A549 (cell line): ENCODE measurements at regions not wholly inside any gene's neighbourhood (a gene's known extent, or its start where the extent isn't known, plus 50 kb on each side); places are given as distances from the start of the nearest gene placed in this dataset.

ENCODE experiments used
- ATAC-seq, 2 experiments: fragments of 200-7000 bp in 1 of 2; fragments of >200 bp in 1 of 2; cut with Nextera tagmentation in 1 of 2; cut with Tn5 transposase in 1 of 2; 3 replicates each; pipeline versions ENCODE4 v1.8.0 to v1.9.1; 2018 to 2020; ENCODE audit warnings: mild to moderate bottlenecking in 1 of 2, moderate library complexity in 1 of 2
- CTCF ChIA-PET: fragments of 300-600 bp; sonication (Branson Sonifier 250); formaldehyde crosslinking; extraction: SDS; loops from one replicate; lab custom pipeline; 2021; ENCODE audit warnings: antibody characterized with exemption, inconsistent platforms; lab: Yijun Ruan, JAX
- POLR2A ChIA-PET: fragments of 350-600 bp; formaldehyde crosslinking; extraction: SDS; loops from one replicate; lab custom pipeline; 2021; ENCODE audit warnings: antibody characterized with exemption, inconsistent platforms; lab: Yijun Ruan, JAX
- DNase-seq, 2 experiments: peaks; one replicate each; pipeline versions ENCODE4 v3.0.0 to v3.0.0-alpha.2; 2011 to 2016; ENCODE audit warnings: low read depth in 1 of 2, low spot score in 1 of 2
- FAIRE-seq: peaks from 2 replicates; lab custom pipeline; 2011; peaks lifted over from hg19 to GRCh38; lab: Jason Lieb, UNC
- H3K27ac ChIP-seq, 2 experiments: fragments of >200 bp; sonication (Bioruptor Twin); formaldehyde crosslinking; 3 replicates each; pipeline ENCODE4 v1.5.1; 2016 to 2017
- H3K4me1 ChIP-seq: fragments of >200 bp; sonication (Bioruptor Twin); formaldehyde crosslinking; 3 replicates; pipeline ENCODE4 v1.6.1; 2016
- H3K4me2 ChIP-seq: fragments of >200 bp; sonication (Bioruptor Twin); formaldehyde crosslinking; 3 replicates; pipeline ENCODE4 v1.6.1; 2016
- H3K4me3 ChIP-seq: fragments of >200 bp; sonication (Bioruptor Twin); formaldehyde crosslinking; 3 replicates; pipeline ENCODE4 v1.5.1; 2016
- H3K9me3 ChIP-seq: fragments of >200 bp; sonication (Bioruptor Twin); formaldehyde crosslinking; 3 replicates; pipeline ENCODE4 v1.6.1; 2016
- BHLHE40 ChIP-seq: IDR thresholded peaks from 2 replicates; pipeline ENCODE4 v1.6.1; 2012; ENCODE audit warnings: low read depth, low read length, inconsistent platforms
- CBX8 ChIP-seq: fragments of 200-600 bp; sonication (generic); IDR thresholded peaks from 2 replicates; pipeline ENCODE4 v1.6.1; 2016
- CHD4 ChIP-seq: fragments of 200-600 bp; sonication (generic); IDR thresholded peaks from 2 replicates; pipeline ENCODE4 v1.6.1; 2016; ENCODE audit warnings: antibody characterized with exemption, mild to moderate bottlenecking, borderline replicate concordance
- EHMT2 ChIP-seq: fragments of 200-600 bp; sonication (generic); IDR thresholded peaks from 2 replicates; pipeline ENCODE4 v1.6.1; 2016; ENCODE audit warnings: antibody characterized with exemption, low read depth, mild to moderate bottlenecking, moderate library complexity
- FOSB ChIP-seq: fragments of 250-450 bp; sonication (Bioruptor Pico); IDR thresholded peaks from 2 replicates; pipeline ENCODE4 v1.5.0; 2020; ENCODE audit warnings: mild to moderate bottlenecking, moderate library complexity
- GATA3 ChIP-seq: IDR thresholded peaks from 2 replicates; pipeline ENCODE4 v1.6.1; 2012; ENCODE audit warnings: borderline replicate concordance
- HES2 ChIP-seq: fragments of >200 bp; sonication (Bioruptor Twin); formaldehyde crosslinking; IDR thresholded peaks from 2 replicates; pipeline ENCODE4 v1.6.1; 2016
- HEYL ChIP-seq: fragments of 250-450 bp; sonication (Bioruptor Pico); IDR thresholded peaks from 2 replicates; pipeline ENCODE4 v1.8.0; 2021; ENCODE audit warnings: mild to moderate bottlenecking, moderate library complexity
- HOXA7 ChIP-seq: fragments of 250-450 bp; sonication (Bioruptor Pico); IDR thresholded peaks from 2 replicates; pipeline ENCODE4 v1.5.0; 2020; ENCODE audit warnings: mild to moderate bottlenecking, moderate library complexity
- HOXB13 ChIP-seq: fragments of 250-450 bp; sonication (Bioruptor Pico); IDR thresholded peaks from 2 replicates; pipeline ENCODE4 v1.5.0; 2020; ENCODE audit warnings: low read depth, mild to moderate bottlenecking, moderate library complexity
- JUNB ChIP-seq: fragments of >200 bp; sonication (Bioruptor Twin); formaldehyde crosslinking; IDR thresholded peaks from 2 replicates; pipeline ENCODE4 v1.6.1; 2016
- KDM1A ChIP-seq: fragments of 200-600 bp; sonication (generic); IDR thresholded peaks from 2 replicates; pipeline ENCODE4 v1.6.1; 2016; ENCODE audit warnings: low read depth, mild to moderate bottlenecking
- MAFK ChIP-seq: fragments of 450-650 bp; IDR thresholded peaks from 2 replicates; pipeline ENCODE4 v1.6.1; 2014; ENCODE audit not compliant: partially characterized antibody
- MYC ChIP-seq: IDR thresholded peaks from 2 replicates; pipeline ENCODE4 v1.6.1; 2012; ENCODE audit warnings: mild to moderate bottlenecking, inconsistent platforms, low read length, improper control_type of control experiment, borderline replicate concordance
- NFE2L2 ChIP-seq: fragments of 150-350 bp; conservative IDR thresholded peaks from 2 replicates; pipeline ENCODE4 v1.6.1; 2014; ENCODE audit warnings: low read length
- PHF8 ChIP-seq: fragments of 200-600 bp; sonication (generic); IDR thresholded peaks from 2 replicates; pipeline ENCODE4 v1.6.1; 2016; ENCODE audit warnings: low read depth, mild to moderate bottlenecking, antibody characterized with exemption, moderate library complexity, borderline replicate concordance
- POLR2A ChIP-seq: IDR thresholded peaks from 2 replicates; pipeline ENCODE4 v1.6.1; 2012; ENCODE audit warnings: mild to moderate bottlenecking, low read length
- POLR2AphosphoS2 ChIP-seq: conservative IDR thresholded peaks from 2 replicates; pipeline ENCODE4 v1.6.1; 2012; ENCODE audit warnings: low read length, improper control_type of control experiment, inconsistent platforms
- RARB ChIP-seq: fragments of 250-450 bp; sonication (Bioruptor Pico); IDR thresholded peaks from 2 replicates; pipeline ENCODE4 v1.8.0; 2021; ENCODE audit warnings: mild to moderate bottlenecking, moderate library complexity
- RCOR1 ChIP-seq: fragments of 150-350 bp; IDR thresholded peaks from 2 replicates; pipeline ENCODE4 v1.6.1; 2014; ENCODE audit warnings: antibody characterized with exemption, low read length, low read depth
- SREBF2 ChIP-seq: fragments of 450-650 bp; IDR thresholded peaks from 2 replicates; pipeline ENCODE4 v1.6.1; 2014; ENCODE audit warnings: mild to moderate bottlenecking, moderate library complexity
- TFCP2L1 ChIP-seq: fragments of 250-450 bp; sonication (Bioruptor Pico); IDR thresholded peaks from 2 replicates; pipeline ENCODE4 v1.5.0; 2021; ENCODE audit warnings: mild to moderate bottlenecking
- ZSCAN20 ChIP-seq: fragments of 250-450 bp; sonication (Bioruptor Pico); IDR thresholded peaks from 2 replicates; pipeline ENCODE4 v1.8.0; 2022; ENCODE audit warnings: mild to moderate bottlenecking, moderate library complexity
- WGBS: methylation state at CpG from one replicate; pipeline ENCODE4 v1.1.6; 2017; ENCODE audit errors: missing lambda C conversion rate; 5-methylcytosine and 5-hydroxymethylcytosine counted together
- TF ChIP-seq, protein P1 (sequence below): fragments of 200-600 bp; sonication (generic); IDR thresholded peaks from 2 replicates; pipeline ENCODE4 v1.6.1; 2016; ENCODE audit warnings: antibody characterized with exemption, mild to moderate bottlenecking, moderate library complexity
- TF ChIP-seq, protein P2 (sequence below): fragments of >200 bp; sonication (Bioruptor Twin); formaldehyde crosslinking; IDR thresholded peaks from 3 replicates; pipeline ENCODE4 v1.5.1; 2016

GRCh38 chr16:79456036-79456435 lies 144.5 kb downstream of the MAF start:
- FAIRE-seq (no peak), ATAC-seq (no peak)
- H3K4me2 ChIP-seq: no peak overlapping the region
- no peaks in the 10 kb centered on the region for H3K9me3 ChIP-seq
- CTCF ChIA-PET: no interaction called here
- no peak overlapping the region for H3K27ac ChIP-seq
- POLR2A ChIA-PET: no interaction called here
- TF ChIP-seq RCOR1: no peak
- TF ChIP-seq HEYL (CRISPR knock-in tag): no peak
- TF ChIP-seq JUNB: no peak
- no peak for TF ChIP-seq RARB (CRISPR knock-in tag)
- no peak for TF ChIP-seq HOXA7
- no peak for TF ChIP-seq EHMT2
- no peak for TF ChIP-seq TFCP2L1 (CRISPR knock-in tag)
- TF ChIP-seq, all 56 proteins: peak for 0
- H3K4me1 ChIP-seq: no peaks in the 10 kb centered on the region
- no peak for DNase-seq
- WGBS: 3% methylated on average over 4 of the region's 4 CpGs
- no peak overlapping the region for H3K4me3 ChIP-seq

- DNase-seq: no peak
- no peak overlapping the region for H3K4me2 ChIP-seq
- no peak for ATAC-seq
- no peaks in the 10 kb centered on the region for H3K9me3 ChIP-seq
- no peaks in the 10 kb centered on the region for H3K4me1 ChIP-seq
- POLR2A ChIA-PET: no interaction called here
- CTCF ChIA-PET: no interaction called here
- H3K27ac ChIP-seq: no peak overlapping the region
- TF ChIP-seq ZSCAN20 (no peak), NFE2L2 (no peak), POLR2AphosphoS2 (no peak), CBX8 (no peak), BHLHE40 (no peak)
- TF ChIP-seq, all 56 proteins: peak for 0
- H3K4me3 ChIP-seq: no peak overlapping the region
- 6% methylated on average over 8 of the region's 8 CpGs for WGBS
- no peak for FAIRE-seq
These were observed 147.9 kb downstream of the MAF start for GRCh38 chr16:79452671-79453070.

- CTCF ChIA-PET: interaction anchor here (1.2 kb wide), 1 partner anchor 9 kb away, joined by 4 read pairs; no protein-coding TSS in a partner anchor
These were observed 149.2 kb downstream of the MAF start for GRCh38 chr16:79451196-79451816.

GRCh38 chr16:79449900-79450299 lies 150.6 kb downstream of the MAF start:
- H3K9me3 ChIP-seq: no peaks in the 10 kb centered on the region
- 60% methylated on average over 6 of the region's 6 CpGs for WGBS
- CTCF ChIA-PET: interaction anchor here (0.6 kb wide), 1 partner anchor 20 kb away, joined by 3 read pairs; no protein-coding TSS in a partner anchor
- ATAC-seq (no peak), FAIRE-seq (no peak), DNase-seq (no peak)
- H3K4me1 ChIP-seq: no peaks in the 10 kb centered on the region
- no peak overlapping the region for H3K4me3 ChIP-seq
- POLR2A ChIA-PET: no interaction called here
- H3K27ac ChIP-seq: no peak overlapping the region
- TF ChIP-seq HES2 (no peak), HOXB13 (CRISPR knock-in tag) (no peak), POLR2A (no peak), MAFK (no peak), PHF8 (no peak), BHLHE40 (no peak), HEYL (CRISPR knock-in tag) (no peak), RARB (CRISPR knock-in tag) (no peak), GATA3 (no peak), EHMT2 (no peak), JUNB (no peak), MYC (no peak)
- TF ChIP-seq, protein P1, sequence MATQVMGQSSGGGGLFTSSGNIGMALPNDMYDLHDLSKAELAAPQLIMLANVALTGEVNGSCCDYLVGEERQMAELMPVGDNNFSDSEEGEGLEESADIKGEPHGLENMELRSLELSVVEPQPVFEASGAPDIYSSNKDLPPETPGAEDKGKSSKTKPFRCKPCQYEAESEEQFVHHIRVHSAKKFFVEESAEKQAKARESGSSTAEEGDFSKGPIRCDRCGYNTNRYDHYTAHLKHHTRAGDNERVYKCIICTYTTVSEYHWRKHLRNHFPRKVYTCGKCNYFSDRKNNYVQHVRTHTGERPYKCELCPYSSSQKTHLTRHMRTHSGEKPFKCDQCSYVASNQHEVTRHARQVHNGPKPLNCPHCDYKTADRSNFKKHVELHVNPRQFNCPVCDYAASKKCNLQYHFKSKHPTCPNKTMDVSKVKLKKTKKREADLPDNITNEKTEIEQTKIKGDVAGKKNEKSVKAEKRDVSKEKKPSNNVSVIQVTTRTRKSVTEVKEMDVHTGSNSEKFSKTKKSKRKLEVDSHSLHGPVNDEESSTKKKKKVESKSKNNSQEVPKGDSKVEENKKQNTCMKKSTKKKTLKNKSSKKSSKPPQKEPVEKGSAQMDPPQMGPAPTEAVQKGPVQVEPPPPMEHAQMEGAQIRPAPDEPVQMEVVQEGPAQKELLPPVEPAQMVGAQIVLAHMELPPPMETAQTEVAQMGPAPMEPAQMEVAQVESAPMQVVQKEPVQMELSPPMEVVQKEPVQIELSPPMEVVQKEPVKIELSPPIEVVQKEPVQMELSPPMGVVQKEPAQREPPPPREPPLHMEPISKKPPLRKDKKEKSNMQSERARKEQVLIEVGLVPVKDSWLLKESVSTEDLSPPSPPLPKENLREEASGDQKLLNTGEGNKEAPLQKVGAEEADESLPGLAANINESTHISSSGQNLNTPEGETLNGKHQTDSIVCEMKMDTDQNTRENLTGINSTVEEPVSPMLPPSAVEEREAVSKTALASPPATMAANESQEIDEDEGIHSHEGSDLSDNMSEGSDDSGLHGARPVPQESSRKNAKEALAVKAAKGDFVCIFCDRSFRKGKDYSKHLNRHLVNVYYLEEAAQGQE: no peak
- no peak overlapping the region for H3K4me2 ChIP-seq

More at GRCh38 chr16:79451196-79451816, 149.2 kb downstream of the MAF start:
- no peak for TF ChIP-seq RCOR1
- peak; percentile 66 for TF ChIP-seq MAFK
- TF ChIP-seq, protein P2, sequence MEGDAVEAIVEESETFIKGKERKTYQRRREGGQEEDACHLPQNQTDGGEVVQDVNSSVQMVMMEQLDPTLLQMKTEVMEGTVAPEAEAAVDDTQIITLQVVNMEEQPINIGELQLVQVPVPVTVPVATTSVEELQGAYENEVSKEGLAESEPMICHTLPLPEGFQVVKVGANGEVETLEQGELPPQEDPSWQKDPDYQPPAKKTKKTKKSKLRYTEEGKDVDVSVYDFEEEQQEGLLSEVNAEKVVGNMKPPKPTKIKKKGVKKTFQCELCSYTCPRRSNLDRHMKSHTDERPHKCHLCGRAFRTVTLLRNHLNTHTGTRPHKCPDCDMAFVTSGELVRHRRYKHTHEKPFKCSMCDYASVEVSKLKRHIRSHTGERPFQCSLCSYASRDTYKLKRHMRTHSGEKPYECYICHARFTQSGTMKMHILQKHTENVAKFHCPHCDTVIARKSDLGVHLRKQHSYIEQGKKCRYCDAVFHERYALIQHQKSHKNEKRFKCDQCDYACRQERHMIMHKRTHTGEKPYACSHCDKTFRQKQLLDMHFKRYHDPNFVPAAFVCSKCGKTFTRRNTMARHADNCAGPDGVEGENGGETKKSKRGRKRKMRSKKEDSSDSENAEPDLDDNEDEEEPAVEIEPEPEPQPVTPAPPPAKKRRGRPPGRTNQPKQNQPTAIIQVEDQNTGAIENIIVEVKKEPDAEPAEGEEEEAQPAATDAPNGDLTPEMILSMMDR: no peak
- TF ChIP-seq NFE2L2: no peak
- no peak for TF ChIP-seq CHD4
- TF ChIP-seq KDM1A: no peak
- no peak for TF ChIP-seq SREBF2
- no peak for TF ChIP-seq FOSB
- POLR2A ChIA-PET: no interaction called here
- Histone ChIP-seq H3K4me2 (no peak overlapping the region), H3K4me1 (no peaks in the 10 kb centered on the region), H3K9me3 (no peaks in the 10 kb centered on the region), H3K4me3 (no peak overlapping the region), H3K27ac (no peak overlapping the region)
- no peak for FAIRE-seq
- no peak for ATAC-seq
- WGBS: 14% methylated on average over 4 of the region's 4 CpGs
- no peak for DNase-seq
